ENCODE measurements at regions not wholly inside any gene's neighbourhood (a gene's known extent, or its start where the extent isn't known, plus 50 kb on each side); places are given as distances from the start of the nearest gene placed in this dataset.

- H3K27me3 ChIP-seq (ENCODE audit: control insufficient read depth, insufficient read depth, low read length), result no peaks in the 10 kb centered on the region
- H3K9ac ChIP-seq, result no peak overlapping the region
- no peaks in the 10 kb centered on the region for H3K9me3 ChIP-seq (ENCODE audit: control insufficient read depth, low read length)
- no peaks in the 10 kb centered on the region for H3K36me3 ChIP-seq (ENCODE audit: control insufficient read depth, insufficient read depth, low read length)
- no peak for TF ChIP-seq CTCF (IDR thresholded peaks at IDR 0.05)
- H3K4me3 ChIP-seq (ENCODE audit: low read depth, low read length), result no peak overlapping the region
- no peak overlapping the region for H3K4me2 ChIP-seq (ENCODE audit: low read length)
- H3K27ac ChIP-seq, result no peak overlapping the region
- H3K79me2 ChIP-seq, result no peaks in the 10 kb centered on the region
- no peak overlapping the region for H2AFZ ChIP-seq
- no peaks in the 10 kb centered on the region for H3K4me1 ChIP-seq
Measured at GRCh38 chr18:43656547-43656946, 379.3 kb upstream of the SYT4 start.

- Histone ChIP-seq H3K27ac (no peak overlapping the region), H3K27me3 (ENCODE audit: control insufficient read depth, insufficient read depth, low read length) (no peaks in the 10 kb centered on the region), H2AFZ (no peak overlapping the region), H3K9me3 (ENCODE audit: control insufficient read depth, low read length) (no peaks in the 10 kb centered on the region), H3K4me2 (ENCODE audit: low read length) (no peak overlapping the region), H3K4me3 (ENCODE audit: low read depth, low read length) (no peak overlapping the region), H3K4me1 (no peaks in the 10 kb centered on the region), H3K9ac (no peak overlapping the region), H3K79me2 (no peaks in the 10 kb centered on the region), H3K36me3 (ENCODE audit: control insufficient read depth, insufficient read depth, low read length) (no peaks in the 10 kb centered on the region)
- TF ChIP-seq CTCF (IDR thresholded peaks at IDR 0.05), result no peak
Measured at GRCh38 chr18:43661570-43661969, 384.3 kb upstream of the SYT4 start.

- H3K4me1 ChIP-seq, result no peaks in the 10 kb centered on the region
- H3K79me2 ChIP-seq, result no peaks in the 10 kb centered on the region
- no peak overlapping the region for H2AFZ ChIP-seq
- no peaks in the 10 kb centered on the region for H3K27me3 ChIP-seq (ENCODE audit: control insufficient read depth, insufficient read depth, low read length)
- H3K4me3 ChIP-seq (ENCODE audit: low read depth, low read length), result no peak overlapping the region
- no peak for TF ChIP-seq CTCF (IDR thresholded peaks at IDR 0.05)
- H3K36me3 ChIP-seq (ENCODE audit: control insufficient read depth, insufficient read depth, low read length), result no peaks in the 10 kb centered on the region
- H3K9me3 ChIP-seq (ENCODE audit: control insufficient read depth, low read length), result no peaks in the 10 kb centered on the region
- H3K9ac ChIP-seq, result no peak overlapping the region
- H3K4me2 ChIP-seq (ENCODE audit: low read length), result no peak overlapping the region
- no peak overlapping the region for H3K27ac ChIP-seq
Measured at GRCh38 chr18:43662657-43663056, 385.4 kb upstream of the SYT4 start.

GRCh38 chr18:43663159-43663558 is 385.9 kb upstream of the SYT4 start:
- no peaks in the 10 kb centered on the region for H3K36me3 ChIP-seq (ENCODE audit: control insufficient read depth, insufficient read depth, low read length)
- no peak for TF ChIP-seq CTCF (IDR thresholded peaks at IDR 0.05)
- H3K4me3 ChIP-seq (ENCODE audit: low read depth, low read length), result no peak overlapping the region
- H3K9ac ChIP-seq, result no peak overlapping the region
- H3K27ac ChIP-seq, result no peak overlapping the region
- H2AFZ ChIP-seq, result no peak overlapping the region
- H3K79me2 ChIP-seq, result no peaks in the 10 kb centered on the region
- no peak overlapping the region for H3K4me2 ChIP-seq (ENCODE audit: low read length)
- H3K4me1 ChIP-seq, result no peaks in the 10 kb centered on the region
- H3K27me3 ChIP-seq (ENCODE audit: control insufficient read depth, insufficient read depth, low read length), result no peaks in the 10 kb centered on the region
- H3K9me3 ChIP-seq (ENCODE audit: control insufficient read depth, low read length), result no peaks in the 10 kb centered on the region

GRCh38 chr18:43664487-43665008 is 387.3 kb upstream of the SYT4 start:
- no peak overlapping the region for H3K9ac ChIP-seq
- no peak for TF ChIP-seq CTCF (IDR thresholded peaks at IDR 0.05)
- H3K79me2 ChIP-seq, result no peaks in the 10 kb centered on the region
- no peak overlapping the region for H3K27ac ChIP-seq
- no peak overlapping the region for H2AFZ ChIP-seq
- no peak overlapping the region for H3K4me2 ChIP-seq (ENCODE audit: low read length)
- no peak overlapping the region for H3K4me3 ChIP-seq (ENCODE audit: low read depth, low read length)
- no peaks in the 10 kb centered on the region for H3K9me3 ChIP-seq (ENCODE audit: control insufficient read depth, low read length)
- no peaks in the 10 kb centered on the region for H3K4me1 ChIP-seq
- H3K27me3 ChIP-seq (ENCODE audit: control insufficient read depth, insufficient read depth, low read length), result no peaks in the 10 kb centered on the region
- no peaks in the 10 kb centered on the region for H3K36me3 ChIP-seq (ENCODE audit: control insufficient read depth, insufficient read depth, low read length)
